Osteocyte (in vitro differentiated cells): ENCODE measurements at regions not wholly inside any gene's neighbourhood (a gene's known extent, or its start where the extent isn't known, plus 50 kb on each side); places are given as distances from the start of the nearest gene placed in this dataset.

Source experiments
- DNase-seq: peaks from one replicate; pipeline ENCODE4 v3.0.0; 2021; ENCODE audit warnings: mixed read lengths; ENCODE audit not compliant: unreplicated experiment; ENCODE audit errors: extremely low spot score
- H3K27ac Mint-ChIP-seq: one replicate; pipeline ENCODE4 v1.8.0; 2021; ENCODE audit warnings: mild to moderate bottlenecking, mixed read lengths; ENCODE audit not compliant: unreplicated experiment
- H3K27me3 Mint-ChIP-seq: one replicate; pipeline ENCODE4 v1.8.0; 2021; ENCODE audit warnings: mixed read lengths; ENCODE audit not compliant: unreplicated experiment
- H3K36me3 Mint-ChIP-seq: one replicate; pipeline ENCODE4 v1.8.0; 2021; ENCODE audit warnings: mixed read lengths; ENCODE audit not compliant: unreplicated experiment
- H3K4me1 Mint-ChIP-seq: one replicate; pipeline ENCODE4 v1.8.0; 2021; ENCODE audit warnings: mixed read lengths; ENCODE audit not compliant: unreplicated experiment
- H3K4me3 Mint-ChIP-seq: one replicate; pipeline ENCODE4 v1.8.0; 2021; ENCODE audit warnings: mild to moderate bottlenecking, moderate library complexity, mixed read lengths; ENCODE audit not compliant: unreplicated experiment
- H3K9me3 Mint-ChIP-seq: one replicate; pipeline ENCODE4 v1.8.0; 2021; ENCODE audit warnings: mixed read lengths; ENCODE audit not compliant: unreplicated experiment
- CTCF ChIP-seq: fragments of 200-600 bp; sonication (generic); IDR thresholded peaks from 2 replicates; pipeline ENCODE4 v1.5.0; 2021; ENCODE audit warnings: antibody characterized with exemption, mild to moderate bottlenecking, moderate library complexity

- no peak for DNase-seq
- H3K4me1 Mint-ChIP-seq, result no peaks in the 10 kb centered on the region
- peaks cover 1% of the 10 kb centered on the region for H3K36me3 Mint-ChIP-seq
- H3K27ac Mint-ChIP-seq, result no peak overlapping the region
- TF ChIP-seq CTCF, result no peak
- no peaks in the 10 kb centered on the region for H3K27me3 Mint-ChIP-seq
- H3K9me3 Mint-ChIP-seq, result peaks cover 8% of the 10 kb centered on the region
- H3K4me3 Mint-ChIP-seq, result no peak overlapping the region
These were observed 170.1 kb downstream of the GATA3 start for GRCh38 chr10:8224591-8224990.

- H3K4me1 Mint-ChIP-seq, result no peaks in the 10 kb centered on the region
- H3K4me3 Mint-ChIP-seq, result no peak overlapping the region
- no peaks in the 10 kb centered on the region for H3K36me3 Mint-ChIP-seq
- no peaks in the 10 kb centered on the region for H3K27me3 Mint-ChIP-seq
- peaks cover 5% of the 10 kb centered on the region for H3K9me3 Mint-ChIP-seq
- DNase-seq, result no peak
- no peak for TF ChIP-seq CTCF
- no peak overlapping the region for H3K27ac Mint-ChIP-seq
These were observed 170.7 kb downstream of the GATA3 start for GRCh38 chr10:8225187-8225586.

GRCh38 chr10:8227246-8227645, 172.8 kb downstream of the GATA3 start:
- H3K36me3 Mint-ChIP-seq, result no peaks in the 10 kb centered on the region

GRCh38 chr10:8229153-8229552, 174.7 kb downstream of the GATA3 start:
- Mint-ChIP-seq H3K4me1 (no peaks in the 10 kb centered on the region), H3K9me3 (peaks cover 4% of the 10 kb centered on the region), H3K4me3 (no peak overlapping the region), H3K36me3 (no peaks in the 10 kb centered on the region), H3K27ac (no peak overlapping the region), H3K27me3 (no peaks in the 10 kb centered on the region)
- TF ChIP-seq CTCF, result no peak
- no peak for DNase-seq

More at GRCh38 chr10:8227246-8227645, 172.8 kb downstream of the GATA3 start:
- H3K4me1 Mint-ChIP-seq, result no peaks in the 10 kb centered on the region
- no peak overlapping the region for H3K27ac Mint-ChIP-seq
- H3K4me3 Mint-ChIP-seq, result no peak overlapping the region
- peaks cover 4% of the 10 kb centered on the region for H3K9me3 Mint-ChIP-seq
- no peak for TF ChIP-seq CTCF
- no peak for DNase-seq
- H3K27me3 Mint-ChIP-seq, result no peaks in the 10 kb centered on the region

GRCh38 chr10:8230902-8231301, 176.4 kb downstream of the GATA3 start:
- H3K4me3 Mint-ChIP-seq, result no peak overlapping the region
- DNase-seq, result no peak
- TF ChIP-seq CTCF, result no peak
- no peaks in the 10 kb centered on the region for H3K36me3 Mint-ChIP-seq
- no peaks in the 10 kb centered on the region for H3K27me3 Mint-ChIP-seq
- peaks cover 7% of the 10 kb centered on the region for H3K9me3 Mint-ChIP-seq
- H3K4me1 Mint-ChIP-seq, result no peaks in the 10 kb centered on the region
- no peak overlapping the region for H3K27ac Mint-ChIP-seq
